Inferior parietal cortex (tissue), 1 donor: ENCODE measurements at regions not wholly inside any gene's neighbourhood (a gene's known extent, or its start where the extent isn't known, plus 50 kb on each side); places are given as distances from the start of the nearest gene placed in this dataset.
"Not testable (repeated sequence)": the region's sequence is repeated elsewhere in the genome, so short reads cannot be mapped to it uniquely, and the experiment has no call there.

Source experiments
- DNase-seq: peaks from one replicate; pipeline ENCODE4 v3.0.0-alpha.2; 2016; ENCODE audit errors: extremely low spot score

DNA sequence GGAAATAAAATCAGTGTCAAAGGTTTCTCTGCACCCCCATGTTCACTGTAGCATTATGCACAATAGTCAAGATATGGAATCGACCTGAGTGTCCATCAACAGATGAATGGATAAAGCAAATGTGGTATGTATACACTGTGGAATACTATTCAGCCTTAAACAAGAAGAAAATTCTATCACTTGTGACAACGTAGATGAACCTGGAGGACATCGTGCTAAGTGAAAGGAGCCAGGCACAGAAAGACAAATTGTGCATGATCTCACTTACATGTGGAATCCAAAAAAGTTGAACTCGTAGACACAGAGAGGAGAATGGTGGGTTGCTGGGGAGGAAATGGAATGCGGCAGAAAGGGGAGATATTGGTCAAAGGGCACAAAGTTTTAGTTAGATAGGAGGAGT is 136.3 kb upstream of the ESR1 start:
- DNase-seq: no peak

DNA sequence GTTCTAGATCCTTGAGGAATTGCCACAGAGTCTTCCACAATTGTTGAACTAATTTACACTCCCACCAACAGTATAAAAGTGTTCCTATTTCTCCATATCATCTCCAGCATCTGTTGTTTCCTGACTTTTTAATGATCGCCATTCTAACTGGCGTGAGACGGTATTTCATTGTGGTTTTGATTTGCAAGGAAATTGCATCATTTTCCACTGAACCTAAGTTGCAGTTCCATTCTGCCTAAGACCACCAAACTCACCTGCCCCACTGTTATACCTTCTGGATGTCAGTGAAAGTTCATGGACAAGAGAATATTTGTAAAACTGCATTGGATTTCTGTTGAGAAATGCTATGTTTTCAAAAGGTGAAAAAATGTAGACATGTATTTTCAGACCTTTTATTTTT is 132.9 kb upstream of the ESR1 start:
- DNase-seq: no peak

DNA sequence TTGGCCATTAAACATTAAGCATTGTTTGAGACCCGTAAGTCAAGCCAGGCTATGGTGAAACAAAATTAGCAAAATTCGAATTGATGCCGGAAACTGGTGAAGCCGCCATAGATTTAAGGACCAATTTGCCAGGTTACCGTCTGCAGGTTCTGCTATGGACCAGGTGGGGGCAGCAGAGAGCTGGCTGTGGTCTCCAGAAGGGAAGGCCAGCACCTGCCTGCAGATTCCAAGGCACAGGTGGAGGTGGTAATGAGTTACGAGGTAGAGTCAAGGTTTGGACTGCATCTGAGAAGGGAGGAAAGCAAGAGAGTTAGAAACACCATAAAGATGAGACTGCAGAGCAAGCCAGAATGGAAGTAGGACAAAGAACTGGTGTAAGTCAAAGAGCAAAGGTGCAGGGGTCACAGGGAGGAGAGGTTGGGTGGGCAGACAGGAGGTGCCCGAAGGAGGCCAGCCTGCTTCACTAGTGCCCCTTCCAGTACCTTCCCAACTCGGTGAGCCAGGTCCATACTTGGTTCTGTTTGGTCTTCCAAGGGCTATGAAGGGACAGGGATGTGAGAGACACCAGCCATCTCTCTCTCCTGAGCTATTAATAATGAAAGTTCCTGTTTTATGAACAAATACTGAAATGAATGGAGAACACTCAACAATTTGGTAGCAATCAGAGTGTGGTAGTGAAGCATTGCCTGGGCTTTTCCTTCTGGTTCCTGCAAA is 131.6 kb upstream of the ESR1 start:
- DNase-seq: no peak

DNA sequence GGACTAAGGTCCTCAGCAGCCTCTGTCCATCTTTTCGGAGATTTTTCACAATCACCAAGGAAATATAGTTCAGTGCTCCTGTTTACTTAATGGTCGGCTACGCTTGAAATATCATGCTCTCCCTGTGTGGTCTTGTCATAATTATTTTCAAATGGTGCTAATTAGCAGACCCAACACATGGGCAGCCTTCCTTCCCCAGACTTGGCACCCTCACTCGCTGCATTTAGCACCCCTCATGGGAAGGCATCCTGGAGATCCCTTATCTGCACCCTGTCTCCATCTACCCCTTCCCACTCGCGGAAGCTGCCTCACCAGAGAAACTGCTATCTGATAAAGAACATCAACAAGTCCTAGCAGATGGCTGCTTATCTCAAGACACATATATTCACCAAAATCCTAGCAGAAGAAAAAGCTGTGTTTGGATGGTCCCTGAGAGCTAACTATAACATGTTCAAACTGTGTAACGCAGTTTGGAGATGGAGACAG is 131.0 kb upstream of the ESR1 start:
- DNase-seq: no peak

DNA sequence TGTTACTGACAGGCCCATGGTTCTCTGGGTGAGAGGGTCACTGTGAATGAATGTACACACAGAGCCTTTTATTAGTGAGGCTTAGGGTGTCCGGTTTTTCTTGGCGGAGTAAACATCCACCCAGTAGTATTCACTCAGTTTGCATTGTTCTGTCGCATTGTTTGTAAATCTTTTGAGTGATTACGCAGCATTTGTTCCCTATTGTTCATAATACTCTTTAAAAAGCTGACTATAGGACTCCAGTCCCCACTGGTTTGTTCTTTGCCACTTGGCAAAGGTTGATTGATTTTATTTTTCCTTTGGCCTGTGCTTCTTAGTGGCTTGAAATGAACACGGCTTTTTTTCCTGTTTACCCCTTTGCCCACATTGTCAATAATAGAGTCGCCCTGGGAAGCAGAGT is 130.1 kb upstream of the ESR1 start:
- DNase-seq: no peak

DNA sequence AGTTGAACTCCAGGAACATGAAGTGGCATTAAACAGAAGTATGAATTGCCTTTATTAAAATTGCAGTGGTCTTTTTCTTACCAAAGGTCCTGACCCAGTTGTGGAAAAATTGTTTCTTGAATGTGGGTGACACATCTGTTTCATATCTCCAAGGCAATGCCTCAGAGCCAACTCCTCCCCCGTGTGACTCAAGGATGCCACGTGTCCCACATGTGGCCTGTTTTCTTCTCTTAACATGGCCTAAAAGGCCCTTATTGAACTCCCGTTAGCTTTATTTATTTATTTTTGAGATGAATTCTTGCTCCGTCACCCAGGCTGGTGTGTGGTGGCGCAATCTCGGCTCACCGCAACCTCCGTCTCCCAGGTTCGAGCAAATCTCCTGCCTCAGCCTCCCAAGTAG is 128.4 kb upstream of the ESR1 start:
- DNase-seq: no peak

DNA sequence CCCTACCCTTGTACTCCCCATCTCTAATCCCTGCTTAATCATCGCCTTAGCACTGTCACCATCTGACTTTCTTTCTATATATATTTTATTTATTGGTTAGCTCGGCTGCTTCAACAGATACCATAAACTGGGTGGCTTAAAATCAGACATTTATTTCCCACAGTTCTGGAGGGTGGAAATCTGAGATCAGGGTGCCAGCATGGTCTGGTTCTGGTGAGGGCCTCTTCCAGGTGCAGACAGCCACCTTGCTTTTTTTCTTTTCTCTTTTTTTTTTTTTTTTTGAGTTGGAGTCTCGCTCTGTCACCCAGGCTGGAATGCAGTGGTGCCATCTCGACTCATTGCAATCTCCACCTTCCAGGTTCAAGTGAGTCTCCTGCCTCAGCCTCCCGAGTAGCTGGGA is 127.5 kb upstream of the ESR1 start:
- DNase-seq: no peak

DNA sequence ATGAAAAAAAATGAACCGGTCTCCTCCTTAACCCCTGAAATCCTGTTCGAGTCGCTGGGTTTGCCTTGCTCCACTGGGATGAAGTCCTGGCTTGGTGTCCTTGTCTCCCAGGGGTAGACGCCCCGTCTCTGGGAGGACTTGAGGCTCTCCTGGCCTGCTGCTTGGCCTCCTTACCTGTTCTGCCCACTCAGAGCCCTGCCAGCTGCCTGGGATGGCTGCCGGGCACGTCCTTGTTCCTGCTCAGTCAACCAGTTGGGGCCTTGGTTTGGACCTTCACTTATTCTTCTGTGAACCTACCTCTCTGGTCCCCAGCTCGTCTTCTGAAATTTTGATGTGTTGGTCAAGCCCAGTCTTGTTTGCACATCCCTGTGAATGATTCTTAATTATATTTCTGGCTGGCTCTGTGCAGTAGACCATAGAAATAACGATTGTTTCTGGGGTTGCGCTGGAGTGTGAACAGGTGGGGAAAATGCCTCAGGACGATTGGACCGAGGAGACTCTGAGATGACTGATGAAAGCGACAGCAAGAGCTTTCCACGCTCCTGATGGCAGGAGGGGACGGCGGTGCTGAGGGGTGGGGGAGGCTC is 126.5 kb upstream of the ESR1 start:
- DNase-seq: no peak

DNA sequence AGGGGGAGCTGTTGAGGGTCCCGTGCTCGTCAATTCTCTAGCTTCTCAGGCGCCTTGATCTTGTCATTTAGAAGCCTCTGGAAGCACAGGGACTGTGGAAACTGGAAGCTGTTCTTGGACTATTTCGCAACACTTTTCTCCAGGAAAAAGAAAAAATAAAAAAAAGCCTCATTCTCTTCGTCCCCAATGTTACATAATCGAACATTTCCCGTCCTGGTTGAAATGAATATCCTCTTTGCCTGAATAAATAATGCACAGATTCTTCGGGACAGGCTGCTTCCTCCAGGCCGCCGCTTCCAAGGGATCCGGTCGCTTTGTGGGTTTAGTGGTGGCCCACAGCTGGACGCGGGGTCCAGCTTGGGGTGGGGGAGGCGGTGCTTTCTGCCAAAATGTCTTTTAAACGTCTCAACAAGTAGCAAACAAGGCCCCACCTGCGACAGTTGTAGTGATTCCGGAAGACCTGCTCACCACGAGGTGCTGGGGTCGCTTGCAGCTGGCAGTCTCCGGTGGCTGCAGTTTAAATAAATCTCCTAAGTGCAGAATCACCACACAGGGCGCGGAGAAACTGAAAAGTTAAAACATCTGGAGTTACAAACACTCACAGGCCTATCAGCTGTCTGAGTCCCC is 125.9 kb upstream of the ESR1 start:
- no peak for DNase-seq

DNA sequence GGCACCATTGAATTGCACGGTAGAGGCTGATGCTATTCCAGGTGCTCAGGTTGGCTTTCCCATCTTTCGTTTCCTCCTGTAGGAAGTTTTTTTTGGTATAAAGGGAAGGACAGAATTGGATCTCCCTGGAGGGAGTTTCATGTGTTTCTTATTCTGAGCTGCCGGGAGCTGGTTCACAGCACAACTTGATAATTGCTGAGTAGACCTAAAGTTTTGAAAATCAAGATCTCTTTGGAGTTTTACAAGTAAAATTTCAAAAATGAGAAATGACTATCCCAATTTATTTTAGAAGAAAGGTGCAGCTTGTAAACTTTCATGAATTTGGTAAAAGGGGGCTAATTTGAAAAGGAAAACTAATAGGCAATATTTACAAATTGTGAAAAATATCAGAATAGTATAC is 125.2 kb upstream of the ESR1 start:
- DNase-seq: no peak

DNA sequence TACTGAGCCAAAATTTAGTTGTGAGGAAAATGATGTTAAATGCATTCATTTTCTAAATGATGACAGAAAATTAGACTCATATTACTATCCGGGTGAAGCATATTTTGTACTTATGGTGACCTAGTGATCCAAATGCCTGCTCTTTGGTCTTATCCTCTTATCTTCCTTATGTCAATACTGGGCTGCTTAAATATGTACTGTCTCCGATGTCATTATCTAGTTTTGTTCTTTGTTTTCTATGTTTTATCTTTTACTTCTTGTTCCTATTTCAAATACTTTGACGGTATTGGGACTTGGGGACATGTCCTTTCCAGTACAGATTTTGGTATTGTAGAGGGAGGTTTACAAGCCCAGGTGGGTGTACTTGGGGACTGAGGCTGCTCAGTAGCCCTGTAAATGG is 124.6 kb upstream of the ESR1 start:
- no peak for DNase-seq

DNA sequence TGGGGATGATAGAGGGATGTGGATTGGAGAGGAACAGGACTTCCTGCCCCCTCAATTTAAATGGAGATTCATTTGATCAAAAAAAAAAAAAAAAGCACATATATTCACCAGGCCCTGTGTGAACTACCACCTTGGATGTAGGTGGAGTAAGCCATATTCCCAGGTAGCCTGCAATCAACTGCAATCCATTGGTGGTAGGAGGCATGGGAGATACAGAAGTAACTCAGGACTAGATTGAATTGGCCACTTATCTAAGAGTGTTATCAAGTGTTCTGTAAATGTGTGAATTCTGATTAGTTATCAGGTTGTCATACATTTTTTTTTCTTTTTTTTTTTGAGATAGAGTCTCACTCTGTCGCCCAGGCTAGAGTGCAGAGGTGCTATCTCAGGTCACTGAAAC is 124.1 kb upstream of the ESR1 start:
- DNase-seq: no peak

DNA sequence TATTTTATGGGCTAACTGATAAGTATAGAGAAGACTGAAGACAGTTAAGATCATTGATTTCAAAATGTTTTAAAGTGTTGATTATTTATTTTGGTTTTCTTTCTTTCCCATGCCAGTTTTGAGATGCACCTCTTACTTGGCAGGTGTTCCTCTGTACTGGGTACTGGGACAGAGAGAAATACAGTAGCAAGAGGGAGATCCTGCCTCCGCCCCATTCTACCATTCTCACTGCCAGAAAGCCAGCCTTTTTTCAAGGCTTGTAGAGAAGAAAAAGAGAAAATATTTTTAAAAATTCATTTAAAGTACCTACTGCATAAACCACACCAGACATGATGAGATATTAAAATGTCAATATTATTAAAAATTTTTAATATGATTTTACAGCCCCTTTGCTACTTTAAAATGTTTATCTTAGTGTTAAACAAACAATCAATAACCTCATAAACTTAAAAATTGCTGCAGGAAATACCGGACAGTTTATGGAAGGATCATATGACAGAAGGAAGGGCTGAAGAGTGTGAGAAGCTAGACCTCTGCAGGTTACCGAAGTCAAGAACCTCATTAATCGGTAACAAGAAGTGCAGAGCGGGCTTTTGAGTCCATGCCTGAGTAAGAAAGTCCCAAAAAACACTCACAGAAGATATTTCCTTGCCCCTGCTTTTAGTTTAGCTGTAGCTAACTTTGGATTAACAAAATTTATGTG is 117.8 kb upstream of the ESR1 start:
- no peak for DNase-seq

DNA sequence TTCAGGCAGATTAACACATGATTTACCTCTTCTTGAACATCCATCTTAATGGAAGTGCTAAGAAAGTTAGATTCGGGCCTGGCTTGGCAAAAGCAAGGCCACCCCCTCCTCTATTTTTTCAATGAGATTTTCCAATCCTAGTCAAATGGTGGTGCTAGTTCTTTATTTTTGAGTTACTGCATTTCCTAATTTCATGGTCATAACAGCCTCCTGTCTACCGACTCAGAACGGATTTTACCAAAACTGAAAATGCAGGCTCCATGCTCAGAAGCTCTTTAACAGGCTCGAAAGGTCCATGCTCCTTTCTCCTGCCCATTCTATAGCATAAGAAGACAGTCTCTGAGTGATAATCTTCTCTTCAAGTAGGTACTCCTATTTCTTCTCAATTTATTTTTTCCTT is 117.2 kb upstream of the ESR1 start:
- DNase-seq: no peak

DNA sequence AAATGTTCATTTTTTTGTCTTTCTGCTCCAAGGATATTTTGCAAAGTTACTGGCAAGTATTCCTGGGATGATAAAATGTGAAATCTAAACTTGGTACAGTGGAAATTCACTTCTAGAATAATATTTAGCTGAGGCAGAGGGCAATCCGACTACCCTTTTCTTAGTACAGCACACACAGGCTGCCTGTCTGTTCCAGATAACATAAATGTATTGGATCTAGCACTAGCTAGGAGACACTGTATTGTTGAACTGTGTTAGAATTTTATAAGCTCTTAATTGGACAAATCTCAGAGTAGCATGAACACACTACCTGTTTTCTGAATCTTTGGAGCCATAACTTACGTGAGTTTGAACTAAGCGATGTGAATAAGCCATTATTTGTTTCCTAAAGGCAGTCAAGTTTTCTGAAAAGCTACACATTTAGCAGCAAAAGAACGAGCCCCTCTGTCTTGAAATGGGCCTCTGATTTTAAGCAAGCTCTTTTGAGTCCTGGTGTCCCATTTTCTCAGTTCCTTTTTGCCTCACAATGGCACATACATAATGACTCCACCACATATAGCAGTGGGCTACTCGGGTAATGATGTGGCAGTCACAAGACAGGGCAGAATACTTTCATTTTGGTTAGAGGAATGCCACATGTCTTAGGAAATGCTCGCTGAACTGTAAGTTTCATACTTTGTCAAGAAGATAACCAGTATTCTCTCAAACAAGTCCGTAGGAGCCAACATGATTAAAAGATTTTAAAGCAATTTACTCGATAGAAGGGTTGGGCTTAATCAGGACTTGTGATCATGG is 116.5 kb upstream of the ESR1 start:
- peak; percentile 35 for DNase-seq

DNA sequence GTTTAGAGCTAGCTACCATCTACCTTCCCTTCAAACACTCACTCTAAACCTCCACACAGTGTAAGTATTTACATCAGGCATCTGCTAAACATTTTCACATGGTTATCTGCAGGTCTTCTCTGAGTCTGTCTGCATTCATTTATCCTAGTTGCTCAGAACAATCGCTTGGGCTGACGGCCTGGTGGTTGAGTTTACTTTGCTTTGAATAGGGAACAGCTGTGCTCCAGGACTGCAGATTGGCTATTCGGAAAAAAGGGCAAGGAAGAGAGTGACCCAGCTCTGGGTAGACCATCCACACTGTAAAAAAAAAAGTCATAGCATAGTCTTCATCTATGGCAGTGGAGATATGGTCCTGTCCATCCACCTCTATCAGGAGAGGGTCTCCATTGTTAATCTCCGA is 115.3 kb upstream of the ESR1 start:
- no peak for DNase-seq

DNA sequence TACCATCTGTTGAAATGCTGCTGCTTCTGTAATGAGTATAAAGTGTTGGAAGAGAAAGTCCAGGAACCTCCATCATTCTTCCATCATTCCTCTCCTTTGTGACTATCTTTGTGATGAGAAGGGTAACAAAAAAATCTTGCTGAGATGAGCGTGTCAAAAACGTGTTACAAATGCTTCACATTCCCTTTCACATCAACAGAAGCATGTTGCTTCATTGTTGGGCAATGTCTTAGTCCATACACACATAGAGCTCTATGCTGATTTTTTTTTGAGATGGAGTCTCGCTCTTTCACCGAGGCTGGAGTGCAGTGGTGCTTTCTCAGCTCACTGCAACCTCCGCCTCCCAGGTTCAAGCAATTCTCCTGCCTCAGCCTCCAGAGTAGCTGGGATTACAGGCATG is 114.1 kb upstream of the ESR1 start:
- no peak for DNase-seq

DNA sequence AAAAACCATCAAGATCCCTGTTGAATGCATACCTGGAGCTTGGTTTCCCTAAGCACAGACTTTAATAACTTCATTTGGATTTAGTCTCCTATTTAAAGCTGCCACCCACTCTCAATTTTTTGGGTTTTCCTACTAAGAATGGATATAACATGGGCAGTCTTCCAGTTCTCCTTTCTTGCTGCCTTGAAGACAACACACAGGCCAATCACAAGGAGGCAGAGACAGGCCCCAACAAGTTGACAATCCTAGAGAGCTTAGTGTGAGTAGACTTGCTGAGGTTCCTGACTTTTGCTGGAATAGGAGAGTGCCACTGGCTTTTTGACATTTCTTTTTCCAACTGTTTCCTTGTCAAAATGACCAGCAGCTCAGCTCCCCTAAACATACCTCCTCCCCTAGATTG is 112.3 kb upstream of the ESR1 start:
- no peak for DNase-seq

DNA sequence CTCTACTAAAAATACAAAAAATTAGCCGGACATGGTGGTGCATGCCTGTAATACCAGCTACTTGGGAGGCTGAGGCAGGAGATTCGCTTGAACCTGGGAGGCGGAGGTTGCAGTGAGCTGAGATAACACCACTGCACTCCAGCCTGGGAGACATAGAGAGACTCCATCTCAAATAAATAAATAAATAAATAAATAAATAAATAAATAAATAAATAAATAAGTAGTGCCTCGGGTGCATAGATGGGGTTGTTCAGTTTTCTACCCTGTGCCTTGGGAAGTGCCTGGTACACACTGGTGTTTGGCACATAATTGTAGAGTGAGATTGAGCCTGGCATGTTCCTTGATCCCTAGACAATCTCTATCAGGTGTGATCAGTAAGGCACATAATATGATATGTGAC is 111.2 kb upstream of the ESR1 start:
- DNase-seq: not testable (repeated sequence)

DNA sequence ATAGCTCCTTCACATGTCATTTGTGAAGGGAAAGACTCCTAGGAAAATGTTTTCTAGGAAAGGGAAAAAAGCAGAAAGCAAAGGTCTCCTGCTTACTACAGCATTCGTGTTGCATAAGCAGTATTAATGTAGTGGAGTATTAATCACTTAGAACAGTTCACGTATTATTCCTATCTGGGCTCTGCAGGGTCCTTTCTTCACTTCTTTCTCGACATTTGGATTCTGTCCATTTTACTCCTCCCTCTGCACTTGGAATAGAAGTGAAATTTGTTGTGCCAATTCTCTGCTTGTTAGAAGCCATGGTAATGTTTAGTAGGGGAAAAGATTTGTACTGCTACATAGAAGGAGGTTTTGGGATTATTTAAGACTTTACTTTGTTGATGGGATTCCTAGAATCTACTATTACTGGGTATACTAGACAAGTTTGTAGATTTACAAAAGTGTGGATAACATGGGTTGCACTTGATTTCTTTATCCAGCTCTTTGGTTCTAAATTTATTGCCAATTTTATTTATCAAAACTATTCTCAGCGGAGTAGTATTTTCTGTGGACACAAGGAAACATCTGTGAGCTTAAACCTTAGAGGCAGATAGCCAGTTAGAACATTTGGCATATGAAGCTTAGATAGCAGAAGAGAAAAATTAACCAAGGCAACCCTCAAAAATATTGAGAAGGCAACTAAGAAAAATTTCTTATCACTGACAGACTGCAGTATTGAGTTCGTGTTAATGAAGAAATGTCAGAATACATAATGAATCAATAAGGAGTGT is 108.4 kb upstream of the ESR1 start:
- no peak for DNase-seq

DNA sequence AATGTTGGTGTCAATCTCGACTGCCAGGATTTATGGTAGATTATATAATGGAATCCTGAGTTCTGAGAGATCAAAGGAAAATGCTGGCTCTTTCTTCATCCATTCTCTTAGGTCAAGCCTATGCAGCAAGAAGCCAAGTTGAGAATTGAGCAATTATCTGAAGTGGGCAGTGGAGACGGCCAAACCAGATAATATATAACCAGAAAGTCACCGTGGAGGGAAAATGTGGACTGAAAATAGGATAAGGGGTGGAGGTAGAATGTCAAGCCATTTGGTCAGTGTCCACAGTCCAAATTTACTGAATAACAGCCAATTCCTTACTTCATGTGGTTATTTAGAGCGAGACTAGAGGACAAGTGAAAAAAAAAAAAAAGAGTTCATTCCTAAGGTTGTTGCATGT is 107.8 kb upstream of the ESR1 start:
- no peak for DNase-seq
